Heart left ventricle (tissue), 13 donors: ENCODE measurements at regions not wholly inside any gene's neighbourhood (a gene's known extent, or its start where the extent isn't known, plus 50 kb on each side); places are given as distances from the start of the nearest gene placed in this dataset.

ENCODE experiments used
- POLR2A ChIP-seq, 2 donors: fragments of 450-650 bp; IDR thresholded peaks; one replicate each; pipeline ENCODE4 v1.6.1; 2017; ENCODE audit warnings: antibody characterized with exemption in 2 of 2, mild to moderate bottlenecking in 2 of 2, moderate library complexity in 2 of 2
- TF ChIP-seq, protein P1 (sequence below), 12 donors: fragments of 200-600 bp; sonication (generic) in 4 of 12; IDR thresholded peaks; one replicate each; pipeline versions ENCODE4 v1.5.0 to v1.8.0; 2018 to 2022; ENCODE audit warnings: antibody characterized with exemption in 12 of 12, mild to moderate bottlenecking in 5 of 12
- donor health status: ischemic (EF 13 %, LVEDD 7.1; RV severe dilation, severe dysfunction).
- donor health status: DM: no; HTN: yes; CAD: no.
- donor health status: DM: no; HTN: no; CAD: no.
- donor health status: ischemic (EF 25% LVEDD 6.9; RV normal size, moderate dysfunction).
- donor health status: ischemic (EF 25% LVEDD 5.7; RV mildly dilated, moderate dysfunction).
- donor health status: ischemic (EF 35%, LVEDD 5.7; RV mildly dilated, moderate dysfunction).
- donor health status: nonischemic (EF 11% LVEDD 7.7; RV severe dilation, severe dysfunction).
- donor health status: DM: yes; HTN: yes; CAD: no.
- donor health status: PGD.
- donor health status: ischemic (EF 29% LVEDD 5.4; RV normal size, mild dysfunction).
- donor health status: nonischemic (EF 23%, LVEDD 6.1; RV moderate dilation, normal function).

DNA sequence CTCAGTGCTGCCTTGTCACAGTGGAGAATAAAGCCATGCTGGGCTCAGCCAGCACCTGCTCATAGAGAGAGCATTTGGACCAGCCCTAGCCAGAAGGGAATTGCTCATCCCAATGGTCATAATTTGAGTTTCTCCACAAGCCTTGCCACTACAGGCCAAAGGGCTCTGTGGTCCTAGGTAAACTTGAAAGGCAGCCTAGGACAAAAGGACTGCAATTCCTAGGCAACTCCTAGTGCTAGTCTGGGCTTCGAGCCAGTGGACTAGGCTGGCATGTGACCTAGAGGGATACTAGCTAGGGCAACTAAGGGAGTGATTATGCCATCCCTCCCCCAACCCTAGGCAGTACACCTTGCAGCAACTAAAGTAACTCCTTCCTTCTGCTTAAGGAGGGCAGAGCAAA is 516.2 kb downstream of the BCKDHB start:
- TF ChIP-seq, protein P1, sequence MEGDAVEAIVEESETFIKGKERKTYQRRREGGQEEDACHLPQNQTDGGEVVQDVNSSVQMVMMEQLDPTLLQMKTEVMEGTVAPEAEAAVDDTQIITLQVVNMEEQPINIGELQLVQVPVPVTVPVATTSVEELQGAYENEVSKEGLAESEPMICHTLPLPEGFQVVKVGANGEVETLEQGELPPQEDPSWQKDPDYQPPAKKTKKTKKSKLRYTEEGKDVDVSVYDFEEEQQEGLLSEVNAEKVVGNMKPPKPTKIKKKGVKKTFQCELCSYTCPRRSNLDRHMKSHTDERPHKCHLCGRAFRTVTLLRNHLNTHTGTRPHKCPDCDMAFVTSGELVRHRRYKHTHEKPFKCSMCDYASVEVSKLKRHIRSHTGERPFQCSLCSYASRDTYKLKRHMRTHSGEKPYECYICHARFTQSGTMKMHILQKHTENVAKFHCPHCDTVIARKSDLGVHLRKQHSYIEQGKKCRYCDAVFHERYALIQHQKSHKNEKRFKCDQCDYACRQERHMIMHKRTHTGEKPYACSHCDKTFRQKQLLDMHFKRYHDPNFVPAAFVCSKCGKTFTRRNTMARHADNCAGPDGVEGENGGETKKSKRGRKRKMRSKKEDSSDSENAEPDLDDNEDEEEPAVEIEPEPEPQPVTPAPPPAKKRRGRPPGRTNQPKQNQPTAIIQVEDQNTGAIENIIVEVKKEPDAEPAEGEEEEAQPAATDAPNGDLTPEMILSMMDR (IDR thresholded peaks at IDR 0.05), result no peak
- no peak for TF ChIP-seq POLR2A (IDR thresholded peaks at IDR 0.05)
